Natural killer cell (primary cell): ENCODE measurements at regions not wholly inside any gene's neighbourhood (a gene's known extent, or its start where the extent isn't known, plus 50 kb on each side); places are given as distances from the start of the nearest gene placed in this dataset.

Experiments used
- ATAC-seq, 3 donors: fragments of 150-1000 bp in 2 of 3; fragments of 200-7000 bp in 1 of 3; cut with Tn5 transposase; 1 replicate in 1 of 3; 2 replicates in 2 of 3; pipeline ENCODE4 v1.10.0; 2021; ENCODE audit warnings: mild to moderate bottlenecking in 2 of 3, moderate library complexity in 2 of 3
- DNase-seq, 2 donors: peaks; one replicate each; pipeline versions ENCODE4 v3.0.0 to v3.0.0-alpha.2; 2013 to 2021; ENCODE audit warnings: mixed read lengths in 1 of 2
- H3K27ac ChIP-seq: one replicate; pipeline ENCODE4 v1.5.1; 2013; ENCODE audit warnings: mild to moderate bottlenecking, low read length
- H3K27me3 ChIP-seq: one replicate; pipeline ENCODE4 v1.6.1; 2013; ENCODE audit warnings: low read length; ENCODE audit not compliant: control insufficient read depth, insufficient read depth
- H3K36me3 ChIP-seq: one replicate; pipeline ENCODE4 v1.6.1; 2013; ENCODE audit warnings: low read length; ENCODE audit not compliant: control insufficient read depth, insufficient read depth
- H3K4me1 ChIP-seq: one replicate; pipeline ENCODE4 v1.6.1; 2013; ENCODE audit warnings: low read length; ENCODE audit not compliant: control insufficient read depth, insufficient read depth
- H3K4me3 ChIP-seq: one replicate; pipeline ENCODE4 v1.5.1; 2013; ENCODE audit warnings: low read length
- H3K9me3 ChIP-seq: one replicate; pipeline ENCODE4 v1.6.1; 2013; ENCODE audit warnings: low read length; ENCODE audit not compliant: control insufficient read depth, insufficient read depth
- H3K27ac Mint-ChIP-seq, 2 donors: one replicate each; pipeline ENCODE4 v1.8.0; 2022; ENCODE audit warnings: mild to moderate bottlenecking in 2 of 2, mixed read lengths in 2 of 2, moderate library complexity in 1 of 2
- H3K27me3 Mint-ChIP-seq, 2 donors: one replicate each; pipeline ENCODE4 v1.8.0; 2022; ENCODE audit warnings: low read depth in 2 of 2, mixed read lengths in 2 of 2
- H3K36me3 Mint-ChIP-seq: one replicate; pipeline ENCODE4 v1.8.0; 2022; ENCODE audit warnings: mixed read lengths
- H3K4me1 Mint-ChIP-seq, 2 donors: one replicate each; pipeline ENCODE4 v1.8.0; 2022; ENCODE audit warnings: mixed read lengths in 2 of 2
- H3K4me3 Mint-ChIP-seq: one replicate; pipeline ENCODE4 v1.8.0; 2022; ENCODE audit warnings: mild to moderate bottlenecking, moderate library complexity, mixed read lengths
- H3K9me3 Mint-ChIP-seq, 2 donors: one replicate each; pipeline ENCODE4 v1.8.0; 2022; ENCODE audit warnings: mixed read lengths in 2 of 2
- WGBS: methylation state at CpG from one replicate; pipeline ENCODE4 v1.1.7; 2013; ENCODE audit warnings: missing lambda C conversion rate; ENCODE audit not compliant: insufficient coverage; 5-methylcytosine and 5-hydroxymethylcytosine counted together
- intact Hi-C: fragments of 100-400 bp; cut with micrococcal nuclease; formaldehyde crosslinking; loops from one replicate; pipeline ENCODE4 v1.14.2; 2022
- TF ChIP-seq, protein P1 (sequence below): fragments of 200-600 bp; IDR thresholded peaks from one replicate; pipeline ENCODE4 v1.8.0; 2022; ENCODE audit warnings: antibody characterized with exemption

- DNase-seq (no peak), ATAC-seq (no peak)
- H3K27ac Mint-ChIP-seq = no peak overlapping the region
- H3K27me3 Mint-ChIP-seq = peaks cover 4 to 10% of the 10 kb centered on the region in 2 donors
- H3K27ac ChIP-seq = no peak overlapping the region
- H3K9me3 Mint-ChIP-seq = no peaks in the 10 kb centered on the region
- peaks cover 9% of the 10 kb centered on the region for H3K4me1 ChIP-seq
- intact Hi-C loops = loop anchor here (5.0 kb wide), 1 partner anchor 62 kb away; no protein-coding TSS in a partner anchor
- no peaks in the 10 kb centered on the region for H3K9me3 ChIP-seq
- no peaks in the 10 kb centered on the region for H3K36me3 Mint-ChIP-seq
- no peak overlapping the region for H3K4me3 ChIP-seq
- no peak overlapping the region for H3K4me3 Mint-ChIP-seq
- peaks cover 0 to 6% of the 10 kb centered on the region in 2 donors for H3K4me1 Mint-ChIP-seq
- 87% methylated on average over 6 of the region's 7 CpGs for WGBS
- TF ChIP-seq, protein P1, sequence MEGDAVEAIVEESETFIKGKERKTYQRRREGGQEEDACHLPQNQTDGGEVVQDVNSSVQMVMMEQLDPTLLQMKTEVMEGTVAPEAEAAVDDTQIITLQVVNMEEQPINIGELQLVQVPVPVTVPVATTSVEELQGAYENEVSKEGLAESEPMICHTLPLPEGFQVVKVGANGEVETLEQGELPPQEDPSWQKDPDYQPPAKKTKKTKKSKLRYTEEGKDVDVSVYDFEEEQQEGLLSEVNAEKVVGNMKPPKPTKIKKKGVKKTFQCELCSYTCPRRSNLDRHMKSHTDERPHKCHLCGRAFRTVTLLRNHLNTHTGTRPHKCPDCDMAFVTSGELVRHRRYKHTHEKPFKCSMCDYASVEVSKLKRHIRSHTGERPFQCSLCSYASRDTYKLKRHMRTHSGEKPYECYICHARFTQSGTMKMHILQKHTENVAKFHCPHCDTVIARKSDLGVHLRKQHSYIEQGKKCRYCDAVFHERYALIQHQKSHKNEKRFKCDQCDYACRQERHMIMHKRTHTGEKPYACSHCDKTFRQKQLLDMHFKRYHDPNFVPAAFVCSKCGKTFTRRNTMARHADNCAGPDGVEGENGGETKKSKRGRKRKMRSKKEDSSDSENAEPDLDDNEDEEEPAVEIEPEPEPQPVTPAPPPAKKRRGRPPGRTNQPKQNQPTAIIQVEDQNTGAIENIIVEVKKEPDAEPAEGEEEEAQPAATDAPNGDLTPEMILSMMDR = no peak
- H3K27me3 ChIP-seq = no peaks in the 10 kb centered on the region
- H3K36me3 ChIP-seq = no peaks in the 10 kb centered on the region
Measured at GRCh38 chr7:142460402-142461117, 202.7 kb upstream of the PRSS58 start.

- H3K4me3 ChIP-seq = no peak overlapping the region
- H3K9me3 ChIP-seq = no peaks in the 10 kb centered on the region
- ATAC-seq (peak; percentile 53 to 75 (median 69)), DNase-seq (peak in 1 of 2 donors; percentile 73)
- no peaks in the 10 kb centered on the region for H3K36me3 ChIP-seq
- Mint-ChIP-seq H3K4me1 (peaks cover 0 to 6% of the 10 kb centered on the region in 2 donors), H3K9me3 (no peaks in the 10 kb centered on the region), H3K27ac (no peak overlapping the region), H3K4me3 (no peak overlapping the region), H3K36me3 (no peaks in the 10 kb centered on the region), H3K27me3 (peaks cover 4 to 10% of the 10 kb centered on the region in 2 donors)
- H3K27ac ChIP-seq = no peak overlapping the region
- H3K4me1 ChIP-seq = peaks cover 9% of the 10 kb centered on the region
- 14% methylated on average over 5 of the region's 5 CpGs for WGBS
- intact Hi-C loops = no loop called here
- no peaks in the 10 kb centered on the region for H3K27me3 ChIP-seq
- TF ChIP-seq, protein P1 = peak; percentile 73
Measured at GRCh38 chr7:142459551-142459963, 201.7 kb upstream of the PRSS58 start.

GRCh38 chr7:142457146-142457703 is 199.4 kb upstream of the PRSS58 start:
- intact Hi-C loops = no loop called here
- Histone ChIP-seq H3K4me1 (no peaks in the 10 kb centered on the region), H3K27ac (no peak overlapping the region), H3K4me3 (no peak overlapping the region), H3K27me3 (no peaks in the 10 kb centered on the region), H3K9me3 (no peaks in the 10 kb centered on the region), H3K36me3 (no peaks in the 10 kb centered on the region)
- H3K9me3 Mint-ChIP-seq = no peaks in the 10 kb centered on the region
- DNase-seq (no peak), ATAC-seq (no peak)
- TF ChIP-seq, protein P1 = no peak
- no peaks in the 10 kb centered on the region for H3K36me3 Mint-ChIP-seq
- no peak overlapping the region for H3K4me3 Mint-ChIP-seq
- peaks cover 0 to 6% of the 10 kb centered on the region in 2 donors for H3K4me1 Mint-ChIP-seq
- 84% methylated on average over 1 of the region's 2 CpGs for WGBS
- H3K27me3 Mint-ChIP-seq = peaks cover 8 to 10% of the 10 kb centered on the region in 2 donors
- no peak overlapping the region for H3K27ac Mint-ChIP-seq
